ENCODE measurements at regions not wholly inside any gene's neighbourhood (a gene's known extent, or its start where the extent isn't known, plus 50 kb on each side); places are given as distances from the start of the nearest gene placed in this dataset.

DNA sequence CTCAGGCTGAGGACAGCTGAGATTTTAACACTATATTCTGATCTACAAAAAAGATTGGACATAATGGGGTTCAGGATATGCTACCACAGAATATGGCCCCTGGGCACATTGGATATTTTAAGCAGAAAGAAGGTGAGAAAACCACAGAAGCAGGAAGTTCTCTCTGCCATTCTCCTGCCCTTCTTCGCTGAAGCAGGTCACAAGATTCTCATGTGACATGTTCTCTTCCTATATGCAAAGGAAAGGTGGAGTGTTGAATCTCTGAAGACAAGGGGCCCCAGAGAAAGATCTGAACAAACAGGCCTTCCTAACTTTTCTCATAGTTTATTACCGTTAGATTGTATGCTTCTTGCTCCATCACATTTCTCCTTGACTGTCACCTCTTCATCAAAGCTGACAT is 285.7 kb downstream of the S1PR1 start:
- TF ChIP-seq, protein P1, sequence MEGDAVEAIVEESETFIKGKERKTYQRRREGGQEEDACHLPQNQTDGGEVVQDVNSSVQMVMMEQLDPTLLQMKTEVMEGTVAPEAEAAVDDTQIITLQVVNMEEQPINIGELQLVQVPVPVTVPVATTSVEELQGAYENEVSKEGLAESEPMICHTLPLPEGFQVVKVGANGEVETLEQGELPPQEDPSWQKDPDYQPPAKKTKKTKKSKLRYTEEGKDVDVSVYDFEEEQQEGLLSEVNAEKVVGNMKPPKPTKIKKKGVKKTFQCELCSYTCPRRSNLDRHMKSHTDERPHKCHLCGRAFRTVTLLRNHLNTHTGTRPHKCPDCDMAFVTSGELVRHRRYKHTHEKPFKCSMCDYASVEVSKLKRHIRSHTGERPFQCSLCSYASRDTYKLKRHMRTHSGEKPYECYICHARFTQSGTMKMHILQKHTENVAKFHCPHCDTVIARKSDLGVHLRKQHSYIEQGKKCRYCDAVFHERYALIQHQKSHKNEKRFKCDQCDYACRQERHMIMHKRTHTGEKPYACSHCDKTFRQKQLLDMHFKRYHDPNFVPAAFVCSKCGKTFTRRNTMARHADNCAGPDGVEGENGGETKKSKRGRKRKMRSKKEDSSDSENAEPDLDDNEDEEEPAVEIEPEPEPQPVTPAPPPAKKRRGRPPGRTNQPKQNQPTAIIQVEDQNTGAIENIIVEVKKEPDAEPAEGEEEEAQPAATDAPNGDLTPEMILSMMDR (IDR thresholded peaks at IDR 0.05) = no peak
- no peak for TF ChIP-seq POLR2A (IDR thresholded peaks at IDR 0.05)
